ENCODE measurements at regions not wholly inside any gene's neighbourhood (a gene's known extent, or its start where the extent isn't known, plus 50 kb on each side); places are given as distances from the start of the nearest gene placed in this dataset.
A peak's percentile ranks its signal among the peaks of the same experiment; 100 is the strongest.

DNA sequence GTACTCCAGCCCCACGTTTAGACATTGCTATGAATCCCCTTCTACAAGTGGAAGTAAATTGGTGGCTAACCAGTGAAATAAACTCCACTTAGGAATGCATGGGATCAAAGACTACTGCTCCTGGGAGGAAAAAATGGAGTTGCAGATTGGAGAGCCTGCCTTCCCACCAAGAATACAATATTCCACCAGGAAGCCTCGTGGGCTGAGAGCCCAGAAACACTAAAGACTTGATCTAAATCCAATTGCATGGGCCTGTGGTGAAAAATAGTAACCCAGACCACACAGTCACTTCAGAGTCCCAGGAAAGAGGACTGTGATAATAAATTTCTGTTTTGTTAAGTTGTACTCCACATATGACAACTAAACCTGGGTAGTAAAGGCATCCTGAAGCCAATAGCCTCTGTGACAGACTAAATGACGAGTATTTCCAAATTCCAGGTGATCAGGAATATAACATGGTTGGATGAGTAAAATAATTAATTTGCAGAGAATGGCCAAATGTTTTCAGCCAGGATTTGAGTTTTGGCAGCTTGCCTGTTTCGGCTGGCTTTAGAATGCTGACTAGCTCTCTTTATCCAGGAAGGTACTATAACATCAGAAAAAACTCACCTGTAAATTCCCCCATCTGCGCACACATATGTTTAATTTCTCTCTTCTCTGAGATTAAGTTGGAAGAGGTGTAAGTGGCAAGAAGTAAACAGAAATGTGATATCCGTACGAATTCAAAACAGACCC lies 480.3 kb downstream of the LIG4 start:
- DNase-seq, result no peak

DNA sequence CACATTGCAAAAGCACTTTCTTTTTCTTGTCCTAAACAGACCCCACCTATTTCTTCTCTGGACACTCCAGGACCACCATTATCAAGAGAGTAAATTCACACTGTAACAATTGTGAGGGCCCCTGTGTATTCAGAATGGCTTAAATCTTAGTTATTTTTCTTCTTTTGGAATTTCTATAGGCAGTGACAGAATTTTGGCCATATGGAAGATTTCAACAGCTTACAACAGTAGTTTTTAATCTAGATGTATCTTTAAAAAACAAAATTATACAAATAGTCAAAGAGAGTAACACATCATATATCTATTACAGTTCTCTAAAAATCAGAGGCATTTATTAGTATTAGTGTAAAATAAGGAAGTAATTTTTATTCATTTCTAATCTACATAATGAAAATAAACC lies 482.1 kb downstream of the LIG4 start:
- no peak for DNase-seq

DNA sequence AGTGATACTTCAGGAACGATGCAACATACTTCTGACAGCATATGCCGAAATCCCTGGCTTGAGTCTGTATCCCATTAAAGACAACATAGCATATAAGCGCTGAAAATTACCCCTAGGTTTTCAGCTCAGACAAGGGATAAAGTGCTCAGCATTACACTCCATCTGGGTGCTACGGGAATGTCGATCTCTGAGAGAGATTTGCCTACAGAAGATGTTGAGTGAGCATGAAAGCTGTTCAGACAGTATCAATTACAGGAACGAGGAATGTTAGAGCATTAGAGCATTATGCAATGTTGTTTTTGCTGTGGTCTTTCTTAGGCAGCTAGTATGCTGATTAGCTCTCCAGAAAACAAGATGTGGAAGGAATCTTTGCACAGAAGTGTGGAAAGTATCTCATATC lies 484.5 kb downstream of the LIG4 start:
- no peak for DNase-seq

DNA sequence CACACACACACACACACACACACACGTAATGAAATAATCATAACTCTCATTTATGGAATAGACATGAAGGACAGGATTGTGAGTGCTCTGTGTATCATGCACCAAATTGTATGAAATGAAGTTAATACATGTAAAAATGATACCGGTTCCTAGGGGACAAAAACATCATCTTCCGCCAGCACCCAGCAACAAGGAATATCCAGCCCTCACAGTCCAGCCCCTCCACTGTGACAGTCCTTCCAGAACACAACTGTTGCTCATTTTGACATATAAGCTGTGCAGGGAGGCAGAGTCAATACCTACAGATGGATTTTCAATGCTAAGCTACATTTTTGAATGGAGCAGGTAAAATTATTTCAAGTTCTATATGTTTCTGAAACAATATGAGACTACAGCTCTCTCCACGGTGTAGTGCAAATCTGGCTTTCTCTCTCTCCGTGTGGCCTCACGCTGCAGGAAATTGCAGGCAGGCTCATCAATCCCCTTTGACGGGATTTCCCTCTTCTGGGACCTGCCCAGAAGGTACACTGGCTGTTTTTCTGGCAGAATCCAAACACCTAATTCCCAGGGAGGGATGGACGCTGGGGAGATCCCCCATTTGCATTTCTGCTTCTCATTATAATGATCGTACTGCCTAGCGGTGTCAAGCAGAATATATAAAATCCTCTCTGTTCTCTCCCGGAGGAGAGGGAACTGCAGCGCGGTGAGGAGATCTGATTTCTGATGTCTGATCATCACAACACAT lies 494.0 kb downstream of the LIG4 start:
- DNase-seq, result no peak

DNA sequence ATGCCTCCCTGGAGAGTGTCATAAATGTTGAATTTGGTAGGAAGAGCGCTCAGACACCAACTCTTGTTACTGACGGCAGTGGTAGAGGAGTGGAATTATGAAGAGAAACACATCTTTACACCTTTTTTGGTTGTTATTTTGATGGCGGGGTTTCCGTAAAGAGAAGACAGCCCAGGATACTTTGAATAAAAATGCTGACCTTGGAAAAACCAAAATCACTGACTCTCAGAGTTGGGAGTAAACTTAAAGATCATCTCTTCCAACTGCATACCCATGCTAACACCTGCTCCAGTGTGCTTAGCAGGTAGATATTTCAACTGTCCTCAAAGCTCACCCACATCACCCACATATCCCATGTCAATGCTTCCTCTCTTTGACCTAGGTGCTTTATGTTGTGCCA lies 498.6 kb downstream of the LIG4 start:
- DNase-seq, result no peak

DNA sequence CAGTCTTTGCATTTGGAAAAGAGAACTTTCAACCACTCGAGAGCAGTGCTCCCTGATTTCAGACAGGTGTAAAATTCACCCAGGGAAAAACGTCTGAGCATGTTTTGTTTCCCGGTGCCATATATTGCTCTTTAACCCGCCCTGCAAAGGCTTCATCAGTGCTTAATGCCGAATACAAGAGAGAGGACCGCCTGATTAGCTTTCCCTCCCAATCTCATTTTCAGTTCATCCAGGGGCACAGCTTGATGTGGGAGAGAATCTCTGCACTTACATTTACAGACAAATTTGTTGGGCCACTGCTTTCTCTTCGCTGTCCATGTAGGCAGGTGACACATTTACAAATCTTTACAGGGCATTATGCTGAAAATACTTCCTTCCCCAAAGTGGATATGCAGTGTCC lies 499.1 kb downstream of the LIG4 start:
- DNase-seq, result no peak

DNA sequence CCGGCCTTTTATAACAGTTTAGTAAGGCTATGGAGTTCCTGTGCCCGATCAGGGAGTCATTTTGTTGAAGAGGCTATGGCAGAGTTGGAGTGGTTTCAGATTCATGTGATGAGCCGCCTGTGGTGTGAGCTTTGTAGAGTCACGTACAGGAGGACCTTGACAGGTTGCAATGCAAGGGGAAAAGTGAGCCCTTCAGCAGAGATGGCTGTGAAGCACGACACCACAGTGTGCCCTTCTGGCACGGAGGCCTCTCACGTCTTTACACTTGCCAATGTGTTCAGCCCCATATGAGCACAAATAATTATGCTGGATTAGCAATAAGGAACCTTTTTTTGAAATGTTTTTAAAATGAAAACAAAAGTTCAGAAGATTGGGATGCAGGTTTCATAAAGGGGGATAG lies 499.8 kb downstream of the LIG4 start:
- peak; percentile 37 for DNase-seq

DNA sequence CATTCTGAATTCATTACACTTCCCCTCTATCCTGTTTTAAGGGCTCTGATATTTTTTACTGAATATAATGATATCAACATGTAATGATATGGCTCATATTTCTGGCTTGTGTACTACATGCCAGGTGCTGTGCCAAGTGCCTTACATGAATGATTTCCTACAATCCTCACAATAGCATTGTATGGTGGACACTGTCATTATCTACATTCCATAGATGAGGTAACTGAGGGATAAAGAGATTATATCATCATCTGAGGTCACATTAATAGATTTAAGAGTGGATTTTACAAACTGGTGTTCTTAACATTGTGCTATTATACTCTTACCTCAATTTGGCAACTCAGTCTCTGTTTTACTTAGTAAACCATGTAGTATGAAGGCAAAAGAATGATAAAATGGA lies 502.0 kb downstream of the LIG4 start:
- DNase-seq, result no peak

DNA sequence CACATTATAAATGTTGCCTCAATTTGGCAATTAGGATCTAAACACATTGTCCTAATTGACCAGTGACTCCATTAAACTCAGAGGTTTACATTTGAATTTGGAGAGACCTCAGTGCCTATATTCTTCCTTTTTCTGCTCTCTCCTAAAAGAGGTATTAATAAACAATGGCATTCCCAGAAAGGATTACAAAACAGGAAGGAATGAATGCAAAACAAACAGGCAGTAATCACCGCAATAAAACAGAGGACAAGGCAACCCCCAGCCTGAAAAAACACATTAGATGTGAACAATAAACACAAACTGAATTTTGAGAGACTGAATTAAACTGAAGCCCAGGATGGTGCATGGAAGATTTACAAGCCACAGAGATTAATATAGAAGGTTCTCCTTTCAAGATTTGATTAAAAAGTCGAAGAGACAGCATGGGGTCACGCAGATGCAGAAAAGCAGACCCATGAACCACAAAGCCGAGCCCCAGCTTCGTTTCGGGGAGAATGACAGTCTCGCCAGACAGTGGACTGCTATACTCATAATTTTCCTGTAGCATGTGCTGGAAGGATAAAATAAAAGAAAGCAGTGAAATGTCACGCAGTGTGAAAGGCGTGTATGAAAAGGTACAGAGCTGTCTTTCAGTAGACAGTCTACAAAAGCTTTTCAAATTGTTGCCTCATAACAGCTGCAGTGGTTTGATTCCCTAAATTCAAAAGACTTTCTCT lies 503.0 kb downstream of the LIG4 start:
- DNase-seq, result no peak

DNA sequence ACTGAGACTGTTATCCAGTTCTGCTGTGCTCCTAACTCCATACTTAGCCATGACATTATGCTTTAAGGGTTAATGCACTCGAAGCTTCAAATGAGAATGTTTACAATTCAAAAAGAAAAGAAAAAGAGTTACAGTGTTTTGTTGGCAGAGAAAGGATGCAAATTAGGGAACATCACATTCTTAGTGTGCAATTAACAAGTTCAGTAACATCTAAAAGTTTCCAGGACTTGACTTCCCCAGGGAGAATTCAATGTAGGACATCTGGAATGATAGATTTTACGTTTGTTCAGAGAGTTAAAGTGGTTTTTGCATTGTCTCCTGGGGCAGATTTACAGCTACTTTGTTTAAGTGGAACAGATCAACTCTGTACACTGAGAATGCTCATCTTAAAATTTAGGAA lies 525.2 kb downstream of the LIG4 start:
- no peak for DNase-seq

DNA sequence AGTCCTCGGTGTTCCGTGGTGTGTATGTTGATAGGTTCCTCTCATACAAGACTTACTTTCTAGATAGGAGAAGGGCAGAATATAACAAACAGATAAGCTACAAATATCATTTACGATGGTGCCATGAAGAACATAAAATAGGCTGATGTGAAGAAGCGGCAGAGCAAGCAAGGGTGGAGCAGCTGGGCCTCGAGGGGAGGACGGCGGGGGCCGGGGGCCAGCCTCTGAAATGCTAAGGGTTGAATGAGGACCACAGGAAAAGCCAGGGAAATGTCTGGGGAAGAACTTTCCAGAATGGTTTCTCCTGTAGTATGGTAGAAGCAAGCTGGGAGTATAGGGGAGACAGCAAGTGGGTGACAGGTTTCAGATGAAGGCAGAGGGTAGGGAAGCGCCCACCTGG lies 529.5 kb downstream of the LIG4 start:
- no peak for DNase-seq

DNA sequence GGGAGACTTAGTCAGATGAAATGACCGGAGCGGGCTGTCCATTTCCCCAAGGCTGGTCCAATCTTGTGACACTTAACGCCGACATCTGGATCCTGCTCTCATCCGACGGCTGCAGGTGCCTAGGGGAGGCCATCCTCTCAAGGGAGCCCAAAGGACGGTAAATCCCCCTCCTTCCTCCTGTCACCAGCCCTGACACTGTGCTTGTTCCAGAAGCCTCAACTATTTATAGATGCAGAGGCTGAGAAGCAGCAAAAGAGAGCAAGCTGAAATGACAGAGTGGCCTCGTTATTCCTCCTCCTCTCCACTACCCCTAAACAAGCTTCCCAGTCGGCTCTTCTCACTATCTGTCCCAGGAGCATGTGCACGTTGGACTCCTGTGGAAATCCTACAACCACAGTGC lies 533.7 kb downstream of the LIG4 start:
- DNase-seq, result no peak

DNA sequence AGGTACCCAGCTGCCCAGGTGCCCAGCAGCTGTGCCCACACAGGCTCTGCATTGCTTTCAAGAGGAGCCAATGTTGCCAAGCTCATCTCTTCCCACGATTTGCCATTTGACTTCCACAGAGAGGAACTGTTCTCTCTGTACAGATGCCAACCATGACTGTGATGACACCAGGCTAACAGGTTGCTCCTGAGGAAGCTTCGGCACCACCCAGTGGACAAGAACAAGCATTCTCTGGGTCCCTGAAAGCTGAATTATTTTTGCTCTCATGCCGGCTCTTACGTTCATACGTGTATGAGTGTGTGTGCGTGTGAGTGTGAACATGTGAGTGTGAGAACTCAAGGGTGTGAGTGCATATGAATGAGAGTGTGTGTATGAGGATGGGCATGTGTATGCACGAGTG lies 535.2 kb downstream of the LIG4 start:
- no peak for DNase-seq

DNA sequence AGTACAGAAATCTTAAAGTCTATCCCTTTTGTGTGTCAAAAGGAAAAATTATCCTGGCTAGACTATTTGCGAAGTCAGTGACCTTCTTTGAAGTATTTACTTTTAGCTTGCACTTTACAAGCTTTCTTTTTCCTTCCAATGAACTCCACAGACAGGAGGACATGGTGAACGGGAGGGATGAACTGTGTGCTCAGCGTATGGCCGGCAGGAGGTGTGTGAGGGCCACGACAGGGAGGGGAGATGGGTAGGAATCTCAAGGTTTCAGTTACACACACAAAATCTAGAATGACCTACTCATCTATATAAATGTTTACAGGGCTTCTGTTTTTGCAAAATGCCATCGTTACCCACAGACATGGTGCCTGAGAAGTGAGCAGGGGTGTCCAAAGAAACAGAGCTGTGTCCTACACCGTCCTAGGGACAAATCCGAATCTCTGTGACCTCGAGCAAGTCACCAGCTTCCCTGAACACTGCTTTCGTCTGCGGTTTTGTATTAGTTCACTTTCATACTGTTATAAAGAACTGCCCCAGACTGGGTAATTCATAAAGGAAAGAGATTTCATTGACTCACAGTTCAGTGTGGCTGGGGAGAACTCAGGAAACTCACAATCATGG lies 537.2 kb downstream of the LIG4 start:
- no peak for DNase-seq

DNA sequence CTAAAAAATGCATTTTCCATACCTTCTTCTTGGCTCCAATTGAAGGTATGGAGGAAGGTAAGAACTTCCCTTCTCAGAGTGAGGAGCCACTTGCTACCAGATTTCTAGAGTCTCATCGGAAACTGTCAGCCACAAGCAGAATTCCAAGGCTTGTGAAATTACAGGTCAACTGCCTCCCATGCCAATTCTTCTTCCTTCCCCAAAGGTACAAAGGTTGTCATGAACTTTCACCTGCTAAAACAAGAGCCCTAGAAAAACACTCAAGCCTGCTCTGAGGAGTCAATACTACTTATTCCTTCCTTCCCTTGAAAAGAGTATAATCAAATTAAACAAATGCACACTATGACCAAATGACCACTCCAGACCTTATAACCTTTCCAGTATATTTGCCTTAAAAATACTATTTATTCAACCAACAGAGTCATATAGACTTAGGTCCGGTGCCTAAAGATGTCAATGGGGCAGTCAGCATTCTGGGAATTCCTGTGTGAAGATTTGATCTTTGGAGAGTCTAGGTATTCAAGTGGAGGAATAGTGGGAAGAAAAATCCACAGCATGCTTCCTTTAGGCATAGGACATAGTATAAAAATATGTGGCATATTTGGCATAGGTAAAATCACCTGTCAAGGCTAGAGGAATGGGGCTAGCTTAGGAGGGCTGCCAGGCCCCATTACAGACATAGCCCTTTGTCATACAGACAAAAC lies 539.3 kb downstream of the LIG4 start:
- DNase-seq, result no peak

DNA sequence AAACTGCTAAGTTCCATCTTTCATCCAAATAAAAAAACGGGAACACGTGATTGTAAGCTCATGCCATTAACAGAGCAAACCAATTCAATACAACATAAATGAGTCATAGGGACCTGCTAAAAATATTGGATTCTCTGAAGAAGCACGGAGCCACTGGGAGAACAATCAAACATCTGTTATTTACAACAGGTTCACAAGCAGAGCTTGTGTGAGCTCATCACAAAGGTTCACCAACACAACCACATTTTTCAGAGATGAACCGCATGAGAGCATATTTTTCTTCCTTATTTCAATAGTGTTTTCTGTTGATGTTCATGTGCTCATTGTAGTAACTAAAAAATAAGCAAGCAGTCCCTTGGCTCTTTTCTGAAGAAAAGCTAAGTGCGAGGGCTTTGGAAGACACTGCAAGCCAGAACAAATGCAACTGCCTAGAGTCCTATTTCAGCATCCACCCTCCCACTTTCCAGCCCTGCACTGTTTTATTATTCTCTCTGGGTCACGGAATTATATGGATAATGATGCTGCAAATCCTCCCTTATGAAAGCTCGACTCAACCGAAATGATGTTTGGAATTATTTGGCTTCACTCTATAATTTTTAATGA lies 545.8 kb downstream of the LIG4 start:
- DNase-seq, result peak; percentile 16

DNA sequence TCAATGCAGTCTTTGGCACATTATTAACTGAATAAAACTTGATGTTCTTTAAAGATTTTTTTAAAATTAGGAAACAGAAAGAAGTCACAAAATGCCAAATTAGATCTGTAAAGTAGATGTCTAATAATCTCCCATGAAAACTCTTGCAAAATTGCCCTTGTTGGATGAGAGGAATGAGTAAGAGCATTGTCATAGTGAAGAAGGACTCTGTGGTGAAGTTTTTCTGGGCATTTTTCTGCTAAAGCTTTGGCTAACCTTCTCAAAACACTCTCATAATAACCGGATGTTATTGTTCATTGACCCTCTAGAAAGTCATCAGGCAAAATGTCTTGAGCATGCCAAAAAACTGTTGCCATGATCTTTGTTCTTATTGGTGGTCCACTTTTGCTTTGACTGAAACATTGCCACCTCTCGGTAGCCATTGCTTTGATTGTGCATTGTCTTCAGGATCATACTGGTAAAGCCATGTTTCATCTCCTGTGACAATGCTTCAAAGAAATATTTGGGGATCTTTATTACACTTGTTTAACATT lies 549.3 kb downstream of the LIG4 start:
- DNase-seq, result no peak

DNA sequence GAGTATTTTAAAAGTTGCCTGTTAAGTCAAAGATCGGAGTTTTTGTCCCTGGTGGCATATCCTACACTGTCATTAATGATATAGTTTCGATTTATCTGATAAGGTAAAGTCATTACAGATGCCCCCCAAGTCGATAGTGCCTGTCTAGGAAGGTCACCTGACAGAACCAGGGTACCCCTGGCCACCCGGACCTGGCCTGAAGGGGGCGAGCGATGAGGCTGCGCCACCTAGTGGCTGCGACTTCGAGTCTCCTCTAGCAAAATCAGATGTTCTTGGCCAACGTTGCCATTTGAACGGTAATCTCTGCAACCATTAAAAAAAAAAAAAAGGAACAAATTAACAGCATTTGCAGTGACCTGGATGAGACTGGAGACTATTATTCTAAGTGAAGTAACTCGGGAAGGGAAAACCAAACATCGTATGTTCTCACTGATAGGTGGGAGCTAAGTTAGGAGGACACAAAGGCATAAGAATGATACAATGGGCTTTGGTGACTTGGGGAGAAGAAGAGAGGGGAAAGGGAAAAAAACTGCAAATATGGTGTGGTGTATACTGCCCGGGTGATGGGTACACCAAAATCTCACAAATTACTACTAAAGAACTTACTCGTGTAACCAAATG lies 565.1 kb downstream of the LIG4 start:
- peak; percentile 33 for DNase-seq

DNA sequence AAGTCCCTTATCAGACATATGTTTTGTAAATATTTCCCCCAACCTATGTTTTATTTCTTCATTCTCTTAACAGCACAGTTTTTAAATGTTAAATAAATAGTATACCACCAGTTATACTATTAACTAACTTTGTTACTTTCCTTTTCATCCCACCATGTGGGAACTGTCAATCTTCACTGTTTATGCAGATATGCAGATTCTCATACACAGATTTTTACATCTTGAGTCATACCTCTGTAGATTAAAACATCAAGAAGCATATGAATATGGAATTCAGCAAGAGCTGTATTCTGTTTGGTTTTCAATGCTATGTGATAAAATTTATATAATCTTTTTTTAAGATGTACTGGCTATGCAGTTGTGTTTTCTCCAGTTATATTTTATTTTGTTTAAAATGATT lies 566.3 kb downstream of the LIG4 start:
- DNase-seq, result no peak

DNA sequence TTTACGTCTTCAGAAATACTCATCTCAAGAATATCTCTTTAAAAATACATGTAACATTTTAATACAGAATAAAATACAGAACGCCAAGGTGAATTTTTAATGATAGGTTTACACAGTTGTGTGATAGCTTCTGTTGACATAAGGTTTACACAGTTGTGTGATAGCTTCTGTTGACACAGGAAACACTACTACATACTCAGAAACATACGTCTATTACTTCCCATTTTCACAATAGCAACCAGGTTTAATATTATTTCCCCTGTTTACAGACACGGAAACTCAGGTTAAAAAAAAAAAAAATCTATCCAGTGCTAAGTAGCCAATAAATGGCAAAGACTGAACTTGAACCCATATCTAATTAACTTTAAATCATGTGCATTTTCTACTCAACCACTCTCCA lies 571.2 kb downstream of the LIG4 start:
- DNase-seq, result no peak

DNA sequence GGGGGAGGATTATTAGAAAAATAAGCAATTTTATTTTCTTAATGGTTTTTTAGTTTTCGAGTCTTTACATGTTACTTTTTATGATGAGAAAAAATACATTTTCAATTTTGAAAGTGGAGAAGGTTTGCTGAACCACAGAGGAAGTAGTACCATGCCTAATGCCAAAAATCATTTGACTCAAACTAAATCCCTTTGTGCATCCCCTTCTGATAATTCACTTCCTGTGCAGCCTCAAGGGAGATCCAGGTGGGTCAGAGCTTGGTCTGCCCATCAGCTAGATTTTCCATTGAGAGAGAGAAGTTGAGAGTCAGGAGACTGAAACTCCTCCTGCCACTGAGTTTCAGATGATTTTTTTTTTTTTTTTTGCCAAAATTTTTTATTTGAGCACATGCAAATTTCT lies 571.7 kb downstream of the LIG4 start:
- DNase-seq, result no peak

DNA sequence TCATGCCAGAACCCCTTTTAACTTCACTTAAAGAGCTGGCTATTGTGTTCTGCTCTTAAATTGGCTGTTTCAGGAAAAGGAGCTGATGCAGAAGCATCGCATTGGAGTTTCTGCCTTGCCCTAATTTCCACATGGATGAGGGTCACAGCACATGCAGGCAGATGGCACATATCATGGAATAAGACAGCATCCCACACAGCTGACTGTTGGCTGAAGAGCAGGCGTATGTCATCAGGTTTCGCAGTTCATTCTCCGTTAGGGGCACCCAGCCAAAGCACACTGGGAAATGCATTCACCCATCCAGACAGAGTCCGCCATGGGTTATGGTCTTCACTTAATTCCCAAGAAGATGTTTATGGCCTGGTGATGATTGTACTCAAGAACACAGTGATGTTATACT lies 572.5 kb downstream of the LIG4 start:
- no peak for DNase-seq

All from NCI-H2107 (cell line).